ENCODE measurements at regions not wholly inside any gene's neighbourhood (a gene's known extent, or its start where the extent isn't known, plus 50 kb on each side); places are given as distances from the start of the nearest gene placed in this dataset.
"Not testable (repeated sequence)": the region's sequence is repeated elsewhere in the genome, so short reads cannot be mapped to it uniquely, and the experiment has no call there.

GRCh38 chr2:16950436-16950835 is 284.8 kb upstream of the CYRIA start:
- DNase-seq: no peak

- no peak for DNase-seq
Measured at GRCh38 chr2:16948710-16949109, 283.1 kb upstream of the CYRIA start.

- DNase-seq: no peak
Measured at GRCh38 chr2:16948053-16948452, 282.4 kb upstream of the CYRIA start.

- no peak for DNase-seq
Measured at GRCh38 chr2:16943279-16943958, 277.8 kb upstream of the CYRIA start.

- no peak for DNase-seq
Measured at GRCh38 chr2:16940214-16940613, 274.6 kb upstream of the CYRIA start.

- DNase-seq: no peak
Measured at GRCh38 chr2:16939771-16940170, 274.1 kb upstream of the CYRIA start.

- no peak for DNase-seq
Measured at GRCh38 chr2:16933355-16933754, 267.7 kb upstream of the CYRIA start.

- DNase-seq: no peak
Measured at GRCh38 chr2:16932826-16933225, 267.2 kb upstream of the CYRIA start.

GRCh38 chr2:16931441-16931840 is 265.8 kb upstream of the CYRIA start:
- DNase-seq: no peak

GRCh38 chr2:16927398-16927797 is 261.8 kb upstream of the CYRIA start:
- no peak for DNase-seq

- DNase-seq: no peak
Measured at GRCh38 chr2:16925145-16925544, 259.5 kb upstream of the CYRIA start.

GRCh38 chr2:16915341-16915755 is 249.7 kb upstream of the CYRIA start:
- DNase-seq: not testable (repeated sequence)

- no peak for DNase-seq
Measured at GRCh38 chr2:16911746-16912145, 246.1 kb upstream of the CYRIA start.

GRCh38 chr2:16908656-16909055 is 243.0 kb upstream of the CYRIA start:
- DNase-seq: no peak

- DNase-seq: no peak
Measured at GRCh38 chr2:16907645-16908282, 242.1 kb upstream of the CYRIA start.

GRCh38 chr2:16905325-16905724 is 239.7 kb upstream of the CYRIA start:
- DNase-seq: not testable (repeated sequence)

- no peak for DNase-seq
Measured at GRCh38 chr2:16900405-16901025, 234.9 kb upstream of the CYRIA start.

- DNase-seq: no peak
Measured at GRCh38 chr2:16899958-16900357, 234.3 kb upstream of the CYRIA start.

- DNase-seq: no peak
Measured at GRCh38 chr2:16890081-16890480, 224.4 kb upstream of the CYRIA start.

GRCh38 chr2:16885027-16885426 is 219.4 kb upstream of the CYRIA start:
- DNase-seq: no peak

- DNase-seq: no peak
Measured at GRCh38 chr2:16882706-16883105, 217.1 kb upstream of the CYRIA start.

- no peak for DNase-seq
Measured at GRCh38 chr2:16881122-16881521, 215.5 kb upstream of the CYRIA start.

GRCh38 chr2:16871411-16871810 is 205.8 kb upstream of the CYRIA start:
- DNase-seq: no peak

GRCh38 chr2:16870491-16871076 is 204.9 kb upstream of the CYRIA start:
- no peak for DNase-seq

All from hippocampal formation (tissue), 2 donors.